Endodermal cell (in vitro differentiated cells): ENCODE measurements at regions not wholly inside any gene's neighbourhood (a gene's known extent, or its start where the extent isn't known, plus 50 kb on each side); places are given as distances from the start of the nearest gene placed in this dataset.

Experiments used
- DNase-seq: peaks from one replicate; pipeline ENCODE4 v3.0.0-alpha.2; 2017
- H3K27ac ChIP-seq: 2 replicates; pipeline ENCODE4 v1.5.1; 2013; ENCODE audit warnings: mild to moderate bottlenecking, low read depth, low read length, moderate library complexity
- H3K27me3 ChIP-seq: 2 replicates; pipeline ENCODE4 v1.6.1; 2013; ENCODE audit warnings: mild to moderate bottlenecking, low read length, moderate library complexity; ENCODE audit not compliant: insufficient read depth, control insufficient read depth, poor library complexity, severe bottlenecking
- H3K36me3 ChIP-seq: 2 replicates; pipeline ENCODE4 v1.7.0; 2013; ENCODE audit warnings: mild to moderate bottlenecking, low read length, moderate library complexity; ENCODE audit not compliant: control insufficient read depth, insufficient read depth
- H3K4me1 ChIP-seq: one replicate; pipeline ENCODE4 v1.7.0; 2013; ENCODE audit warnings: low read length; ENCODE audit not compliant: control insufficient read depth, insufficient read depth
- H3K4me3 ChIP-seq: 2 replicates; pipeline ENCODE4 v1.5.1; 2013; ENCODE audit warnings: mild to moderate bottlenecking, low read length, moderate library complexity
- H3K9ac ChIP-seq: 2 replicates; pipeline ENCODE4 v1.6.1; 2013; ENCODE audit warnings: mild to moderate bottlenecking, low read length, moderate library complexity; ENCODE audit not compliant: poor library complexity, severe bottlenecking; ENCODE audit errors: extremely low read depth
- H3K9me3 ChIP-seq: 2 replicates; pipeline ENCODE4 v1.6.1; 2013; ENCODE audit warnings: mild to moderate bottlenecking, low read length, moderate library complexity; ENCODE audit not compliant: control insufficient read depth
- H3K27ac Mint-ChIP-seq: 2 replicates; pipeline ENCODE4 v1.8.0; 2020; ENCODE audit warnings: mixed read lengths
- H3K27me3 Mint-ChIP-seq: 2 replicates; pipeline ENCODE4 v1.8.0; 2021; ENCODE audit warnings: mild to moderate bottlenecking, mixed read lengths; ENCODE audit not compliant: insufficient read depth
- H3K36me3 Mint-ChIP-seq: 2 replicates; pipeline ENCODE4 v1.8.0; 2020; ENCODE audit warnings: low read depth, mixed read lengths
- H3K4me1 Mint-ChIP-seq: 2 replicates; pipeline ENCODE4 v1.8.0; 2020; ENCODE audit warnings: mixed read lengths
- H3K4me3 Mint-ChIP-seq: 2 replicates; pipeline ENCODE4 v1.8.0; 2020; ENCODE audit warnings: mild to moderate bottlenecking, moderate library complexity, mixed read lengths
- H3K9me3 Mint-ChIP-seq: 2 replicates; pipeline ENCODE4 v1.8.0; 2020; ENCODE audit warnings: mild to moderate bottlenecking, mixed read lengths
- WGBS, 2 experiments: methylation state at CpG; one replicate each; pipeline versions ENCODE4 v1.1.5 to v1.1.7; 2013; ENCODE audit warnings: missing lambda C conversion rate in 2 of 2, mixed read lengths in 1 of 2; ENCODE audit not compliant: insufficient coverage in 1 of 2, insufficient read length in 1 of 2; 5-methylcytosine and 5-hydroxymethylcytosine counted together
- TF ChIP-seq, protein P1 (sequence below): fragments of 200-600 bp; sonication (generic); conservative IDR thresholded peaks from 2 replicates; pipeline ENCODE4 v1.5.0; 2021; ENCODE audit warnings: antibody characterized with exemption, mild to moderate bottlenecking

DNA sequence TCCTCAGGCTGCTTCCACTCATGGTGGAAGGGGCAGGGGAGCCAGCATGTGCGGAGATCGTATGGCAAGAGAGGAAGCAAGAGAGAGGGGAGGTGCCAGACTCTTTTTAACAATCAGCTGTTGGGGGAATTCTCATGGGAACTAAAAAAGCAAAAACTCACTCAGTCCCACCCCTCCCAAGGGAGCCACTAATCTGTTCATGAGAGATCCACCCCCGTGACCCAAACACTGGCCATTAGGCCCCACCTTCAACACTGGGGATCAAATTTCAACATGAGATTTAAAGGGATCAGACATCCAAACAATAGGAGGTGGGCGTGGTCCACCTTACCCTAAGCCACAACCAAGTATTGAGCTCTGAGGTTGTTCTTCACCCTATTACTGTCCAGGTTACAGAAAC lies 375.1 kb downstream of the GRIN2B start:
- Mint-ChIP-seq H3K27me3 (peaks cover 55% of the 10 kb centered on the region), H3K36me3 (peaks cover 4% of the 10 kb centered on the region), H3K27ac (no peak overlapping the region), H3K9me3 (peaks cover 3% of the 10 kb centered on the region), H3K4me1 (peaks cover 32% of the 10 kb centered on the region), H3K4me3 (no peak overlapping the region)
- H3K27ac ChIP-seq: no peak overlapping the region
- no peaks in the 10 kb centered on the region for H3K36me3 ChIP-seq
- TF ChIP-seq, protein P1, sequence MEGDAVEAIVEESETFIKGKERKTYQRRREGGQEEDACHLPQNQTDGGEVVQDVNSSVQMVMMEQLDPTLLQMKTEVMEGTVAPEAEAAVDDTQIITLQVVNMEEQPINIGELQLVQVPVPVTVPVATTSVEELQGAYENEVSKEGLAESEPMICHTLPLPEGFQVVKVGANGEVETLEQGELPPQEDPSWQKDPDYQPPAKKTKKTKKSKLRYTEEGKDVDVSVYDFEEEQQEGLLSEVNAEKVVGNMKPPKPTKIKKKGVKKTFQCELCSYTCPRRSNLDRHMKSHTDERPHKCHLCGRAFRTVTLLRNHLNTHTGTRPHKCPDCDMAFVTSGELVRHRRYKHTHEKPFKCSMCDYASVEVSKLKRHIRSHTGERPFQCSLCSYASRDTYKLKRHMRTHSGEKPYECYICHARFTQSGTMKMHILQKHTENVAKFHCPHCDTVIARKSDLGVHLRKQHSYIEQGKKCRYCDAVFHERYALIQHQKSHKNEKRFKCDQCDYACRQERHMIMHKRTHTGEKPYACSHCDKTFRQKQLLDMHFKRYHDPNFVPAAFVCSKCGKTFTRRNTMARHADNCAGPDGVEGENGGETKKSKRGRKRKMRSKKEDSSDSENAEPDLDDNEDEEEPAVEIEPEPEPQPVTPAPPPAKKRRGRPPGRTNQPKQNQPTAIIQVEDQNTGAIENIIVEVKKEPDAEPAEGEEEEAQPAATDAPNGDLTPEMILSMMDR: no peak
- no peak overlapping the region for H3K4me3 ChIP-seq
- no peaks in the 10 kb centered on the region for H3K27me3 ChIP-seq
- no peaks in the 10 kb centered on the region for H3K9me3 ChIP-seq
- 50 to 52% methylated on average over 2 to 4 of the region's 4 CpGs for WGBS, 2 experiments
- no peak overlapping the region for H3K9ac ChIP-seq
- peaks cover 5% of the 10 kb centered on the region for H3K4me1 ChIP-seq
- DNase-seq: peak; percentile 83

DNA sequence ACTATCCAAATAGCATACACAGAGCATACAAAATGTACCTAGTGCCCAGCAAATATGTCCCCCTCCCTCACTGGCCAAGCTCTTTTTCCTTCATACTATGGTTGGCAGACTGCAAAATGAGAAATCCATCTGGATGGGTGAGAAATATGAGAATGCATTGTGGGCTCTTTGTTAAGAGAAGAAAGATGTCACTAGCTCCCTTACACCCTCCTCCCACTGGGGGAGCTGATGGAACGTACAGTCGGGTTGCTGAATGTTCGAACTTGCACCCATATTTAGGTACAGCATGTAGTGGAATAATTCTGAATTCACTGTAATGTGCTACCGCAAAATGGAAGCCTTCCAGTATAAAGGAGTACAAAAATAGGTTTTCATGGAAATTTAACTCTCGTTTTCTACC lies 377.4 kb downstream of the GRIN2B start:
- H3K27ac ChIP-seq: no peak overlapping the region
- no peak overlapping the region for H3K4me3 Mint-ChIP-seq
- H3K9me3 Mint-ChIP-seq: peaks cover 3% of the 10 kb centered on the region
- no peaks in the 10 kb centered on the region for H3K27me3 ChIP-seq
- H3K9me3 ChIP-seq: no peaks in the 10 kb centered on the region
- no peak overlapping the region for H3K4me3 ChIP-seq
- H3K36me3 Mint-ChIP-seq: no peaks in the 10 kb centered on the region
- TF ChIP-seq, protein P1: peak; percentile 74
- peaks cover 5% of the 10 kb centered on the region for H3K4me1 ChIP-seq
- 93% methylated on average over 2 to 5 of the region's 5 CpGs for WGBS, 2 experiments
- H3K36me3 ChIP-seq: no peaks in the 10 kb centered on the region
- no peak overlapping the region for H3K27ac Mint-ChIP-seq
- H3K9ac ChIP-seq: no peak overlapping the region
- peaks cover 32% of the 10 kb centered on the region for H3K4me1 Mint-ChIP-seq
- peak; percentile 32 for DNase-seq
- H3K27me3 Mint-ChIP-seq: peaks cover 69% of the 10 kb centered on the region

DNA sequence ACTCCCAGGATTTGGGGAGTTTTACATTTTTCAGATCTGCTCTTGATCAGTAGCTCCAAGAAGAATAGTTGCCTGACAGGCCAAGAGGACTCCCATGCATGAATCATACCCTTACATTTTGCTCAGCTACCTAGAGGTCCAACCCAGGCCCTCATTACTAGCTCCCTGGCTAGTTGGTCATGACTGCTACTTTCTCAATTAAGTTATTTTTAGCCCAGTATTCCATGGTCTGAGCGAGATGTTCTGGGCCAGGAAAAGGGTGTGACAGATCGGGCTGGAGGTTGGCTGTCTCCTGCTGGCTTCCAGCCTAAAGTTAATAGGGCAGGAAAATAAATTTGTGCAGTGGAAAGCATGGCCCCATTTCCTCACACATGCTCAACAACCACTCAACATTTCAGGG lies 379.2 kb downstream of the GRIN2B start:
- TF ChIP-seq, protein P1: no peak
- no peak overlapping the region for H3K4me3 Mint-ChIP-seq
- no peak overlapping the region for H3K27ac Mint-ChIP-seq
- no peak overlapping the region for H3K4me3 ChIP-seq
- DNase-seq: peak; percentile 24
- peaks cover 3% of the 10 kb centered on the region for H3K9me3 Mint-ChIP-seq
- no peaks in the 10 kb centered on the region for H3K36me3 ChIP-seq
- no peak overlapping the region for H3K27ac ChIP-seq
- no peaks in the 10 kb centered on the region for H3K9me3 ChIP-seq
- peaks cover 75% of the 10 kb centered on the region for H3K27me3 Mint-ChIP-seq
- H3K9ac ChIP-seq: no peak overlapping the region
- no peaks in the 10 kb centered on the region for H3K27me3 ChIP-seq
- 100% methylated on average over 2 of the region's 2 CpGs; no CpG with 5 or more reads in 1 of the 2 experiments for WGBS, 2 experiments
- peaks cover 37% of the 10 kb centered on the region for H3K4me1 Mint-ChIP-seq
- no peaks in the 10 kb centered on the region for H3K36me3 Mint-ChIP-seq
- peaks cover 5% of the 10 kb centered on the region for H3K4me1 ChIP-seq
